Neuronal stem cell (in vitro differentiated cells): ENCODE measurements at regions not wholly inside any gene's neighbourhood (a gene's known extent, or its start where the extent isn't known, plus 50 kb on each side); places are given as distances from the start of the nearest gene placed in this dataset.

Source experiments
- DNase-seq: peaks from one replicate; pipeline ENCODE4 v3.0.0-alpha.2; 2013; ENCODE audit warnings: low spot score
- H2AFZ ChIP-seq: one replicate; pipeline ENCODE4 v1.6.1; 2013; ENCODE audit warnings: mild to moderate bottlenecking, low read length, inconsistent platforms
- H2AK5ac ChIP-seq: 2 replicates; pipeline ENCODE4 v1.6.1; 2013; ENCODE audit warnings: low read depth, mild to moderate bottlenecking, inconsistent platforms, low read length, moderate library complexity, mixed read lengths
- H2BK120ac ChIP-seq: 2 replicates; pipeline ENCODE4 v1.6.1; 2013; ENCODE audit warnings: low read depth, mild to moderate bottlenecking, inconsistent platforms, low read length, moderate library complexity, mixed read lengths
- H2BK12ac ChIP-seq: one replicate; pipeline ENCODE4 v1.6.1; 2013; ENCODE audit warnings: low read length, inconsistent platforms
- H2BK15ac ChIP-seq: 2 replicates; pipeline ENCODE4 v1.6.1; 2013; ENCODE audit warnings: mild to moderate bottlenecking, low read length, inconsistent platforms, mixed read lengths
- H2BK5ac ChIP-seq: one replicate; pipeline ENCODE4 v1.6.1; 2013; ENCODE audit warnings: inconsistent platforms, mild to moderate bottlenecking, low read length, moderate library complexity
- H3K14ac ChIP-seq: one replicate; pipeline ENCODE4 v1.6.1; 2013; ENCODE audit warnings: low read length, inconsistent platforms
- H3K18ac ChIP-seq: 2 replicates; pipeline ENCODE4 v1.6.1; 2013; ENCODE audit warnings: low read length, inconsistent platforms
- H3K23ac ChIP-seq: 2 replicates; pipeline ENCODE4 v1.6.1; 2013; ENCODE audit warnings: low read depth, mild to moderate bottlenecking, mixed read lengths, low read length, inconsistent platforms; ENCODE audit not compliant: poor library complexity
- H3K27ac ChIP-seq: replicated peaks from 3 replicates; pipeline ENCODE4 v1.5.1; 2013; ENCODE audit warnings: low read length, inconsistent platforms
- H3K27me3 ChIP-seq, 3 experiments: 2 replicates each; pipeline ENCODE4 v1.6.1; 2013; ENCODE audit warnings: low read length in 3 of 3, mild to moderate bottlenecking in 2 of 3, inconsistent platforms in 1 of 3, low read depth in 1 of 3, mixed read lengths in 1 of 3, moderate library complexity in 1 of 3; ENCODE audit not compliant: control insufficient read depth in 3 of 3, insufficient read depth in 3 of 3
- H3K36me3 ChIP-seq, 2 donors: replicated peaks in 1 of 2; 2 replicates each; pipeline ENCODE4 v1.6.1; 2013; ENCODE audit warnings: low read length in 2 of 2; ENCODE audit not compliant: control insufficient read depth in 2 of 2, insufficient read depth in 2 of 2
- H3K4ac ChIP-seq: 2 replicates; pipeline ENCODE4 v1.6.1; 2013; ENCODE audit warnings: inconsistent platforms, mild to moderate bottlenecking, low read length, moderate library complexity
- H3K4me1 ChIP-seq, 2 donors: 1 replicate in 1 of 2; 2 replicates in 1 of 2; pipeline ENCODE4 v1.6.1; 2013; ENCODE audit warnings: low read length in 2 of 2, low read depth in 1 of 2; ENCODE audit not compliant: control insufficient read depth in 2 of 2, insufficient read depth in 1 of 2
- H3K4me2 ChIP-seq: one replicate; pipeline ENCODE4 v1.6.1; 2013; ENCODE audit warnings: mild to moderate bottlenecking, low read length, inconsistent platforms; ENCODE audit not compliant: insufficient read depth, poor library complexity, severe bottlenecking
- H3K4me3 ChIP-seq, 2 donors: 2 replicates each; pipeline ENCODE4 v1.5.1; 2013; ENCODE audit warnings: low read length in 2 of 2, mild to moderate bottlenecking in 2 of 2, inconsistent platforms in 1 of 2, moderate library complexity in 1 of 2
- H3K79me1 ChIP-seq: one replicate; pipeline ENCODE4 v1.6.1; 2013; ENCODE audit warnings: low read depth, mild to moderate bottlenecking, inconsistent platforms, low read length, moderate library complexity
- H3K9ac ChIP-seq: one replicate; pipeline ENCODE4 v1.6.1; 2013; ENCODE audit warnings: mild to moderate bottlenecking, low read depth, low read length, inconsistent platforms; ENCODE audit not compliant: poor library complexity
- H3K9me3 ChIP-seq, 2 donors: replicated peaks in 1 of 2; 2 replicates each; pipeline versions ENCODE3 to v1.6.1; 2013; ENCODE audit warnings: low read length in 2 of 2, mild to moderate bottlenecking in 2 of 2, inconsistent platforms in 1 of 2, low read depth in 1 of 2, mixed read lengths in 1 of 2, moderate library complexity in 1 of 2; ENCODE audit not compliant: control insufficient read depth in 2 of 2, insufficient read depth in 1 of 2
- H4K8ac ChIP-seq: one replicate; pipeline ENCODE4 v1.6.1; 2013; ENCODE audit warnings: low read depth, mild to moderate bottlenecking, inconsistent platforms, low read length, moderate library complexity
- H4K91ac ChIP-seq: one replicate; pipeline ENCODE4 v1.6.1; 2013; ENCODE audit warnings: low read length, low read depth, mild to moderate bottlenecking, inconsistent platforms; ENCODE audit not compliant: poor library complexity
- WGBS, 2 donors: extraction: QIAGEN DNeasy Blood & Tissue Kit; methylation state at CpG; one replicate each; pipeline ENCODE4 v1.1.7; 2013; ENCODE audit warnings: missing lambda C conversion rate in 2 of 2, mixed read lengths in 1 of 2; ENCODE audit not compliant: insufficient read length in 2 of 2, insufficient replicate concordance in 1 of 2; ENCODE audit errors: extremely low coverage in 2 of 2; 5-methylcytosine and 5-hydroxymethylcytosine counted together

- H2BK120ac ChIP-seq, result peak overlapping the region; percentile 4
- no peak overlapping the region for H3K27ac ChIP-seq
- H3K4ac ChIP-seq, result no peak overlapping the region
- H4K91ac ChIP-seq, result no peak overlapping the region
- H3K4me2 ChIP-seq, result no peak overlapping the region
- H3K9ac ChIP-seq, result no peak overlapping the region
- no peak overlapping the region for H2AFZ ChIP-seq
- peak overlapping the region; percentile 27 for H2AK5ac ChIP-seq
- H3K27me3 ChIP-seq, result no peaks in the 10 kb centered on the region
- H3K36me3 ChIP-seq, result no peaks in the 10 kb centered on the region
- no peak for DNase-seq
- H2BK12ac ChIP-seq, result no peak overlapping the region
- no peak overlapping the region for H2BK5ac ChIP-seq
- H4K8ac ChIP-seq, result no peak overlapping the region
- H3K79me1 ChIP-seq, result no peaks in the 10 kb centered on the region
- H3K9me3 ChIP-seq, result no peaks in the 10 kb centered on the region
- H3K18ac ChIP-seq, result no peak overlapping the region
- H3K14ac ChIP-seq, result no peak overlapping the region
- H3K23ac ChIP-seq, result no peak overlapping the region
- no CpG with 5 or more reads among the region's 1 CpG for WGBS, 2 donors
- no peak overlapping the region for H2BK15ac ChIP-seq
- H3K4me3 ChIP-seq, result no peak overlapping the region
- peaks cover 0 to 4% of the 10 kb centered on the region in 2 donors for H3K4me1 ChIP-seq
Measured at GRCh38 chr1:29713857-29714256, 477.5 kb downstream of the PTPRU start.

- no peaks in the 10 kb centered on the region for H3K27me3 ChIP-seq
- no peak overlapping the region for H2BK15ac ChIP-seq
- no peak overlapping the region for H3K27ac ChIP-seq
Measured at GRCh38 chr1:29712801-29713200, 476.5 kb downstream of the PTPRU start.

GRCh38 chr1:29712284-29712651, 475.9 kb downstream of the PTPRU start:
- H3K27ac ChIP-seq, result no peak overlapping the region
- H2BK5ac ChIP-seq, result no peak overlapping the region
- no peak overlapping the region for H2BK120ac ChIP-seq
- no CpG with 5 or more reads among the region's 4 CpGs for WGBS, 2 donors
- no peak overlapping the region for H3K4me2 ChIP-seq
- no peak overlapping the region for H2AFZ ChIP-seq
- H2AK5ac ChIP-seq, result no peak overlapping the region
- no peak overlapping the region for H4K8ac ChIP-seq
- no peak overlapping the region for H2BK12ac ChIP-seq
- no peaks in the 10 kb centered on the region for H3K27me3 ChIP-seq
- H3K36me3 ChIP-seq, result no peaks in the 10 kb centered on the region
- DNase-seq, result no peak
- no peak overlapping the region for H4K91ac ChIP-seq
- H3K79me1 ChIP-seq, result no peaks in the 10 kb centered on the region
- H3K14ac ChIP-seq, result no peak overlapping the region
- H2BK15ac ChIP-seq, result no peak overlapping the region
- H3K4ac ChIP-seq, result no peak overlapping the region
- no peak overlapping the region for H3K23ac ChIP-seq
- no peaks in the 10 kb centered on the region for H3K9me3 ChIP-seq
- no peak overlapping the region for H3K4me3 ChIP-seq
- H3K4me1 ChIP-seq, result peaks cover 0 to 10% of the 10 kb centered on the region in 2 donors
- H3K9ac ChIP-seq, result no peak overlapping the region
- no peak overlapping the region for H3K18ac ChIP-seq

More at GRCh38 chr1:29712801-29713200, 476.5 kb downstream of the PTPRU start:
- Histone ChIP-seq H2AFZ (no peak overlapping the region), H2AK5ac (no peak overlapping the region), H3K9ac (no peak overlapping the region), H3K79me1 (no peaks in the 10 kb centered on the region), H2BK120ac (no peak overlapping the region), H3K14ac (no peak overlapping the region), H3K9me3 (no peaks in the 10 kb centered on the region), H4K8ac (no peak overlapping the region), H3K4me3 (no peak overlapping the region), H3K36me3 (no peaks in the 10 kb centered on the region), H3K18ac (peak overlapping the region; percentile 50), H4K91ac (no peak overlapping the region), H3K4ac (no peak overlapping the region), H2BK5ac (no peak overlapping the region), H3K4me1 (peaks cover 0 to 10% of the 10 kb centered on the region in 2 donors), H3K23ac (no peak overlapping the region), H3K4me2 (no peak overlapping the region), H2BK12ac (no peak overlapping the region)
- no CpG with 5 or more reads among the region's 7 CpGs for WGBS, 2 donors
- no peak for DNase-seq

- Histone ChIP-seq H2AFZ (no peak overlapping the region), H3K23ac (no peak overlapping the region), H3K36me3 (no peaks in the 10 kb centered on the region), H3K27me3 (no peaks in the 10 kb centered on the region), H3K4ac (no peak overlapping the region), H2BK12ac (no peak overlapping the region), H3K79me1 (no peaks in the 10 kb centered on the region), H3K14ac (no peak overlapping the region), H3K27ac (no peak overlapping the region), H3K18ac (no peak overlapping the region), H4K8ac (no peak overlapping the region), H2BK120ac (no peak overlapping the region), H2BK15ac (no peak overlapping the region), H3K9ac (no peak overlapping the region), H4K91ac (no peak overlapping the region), H3K4me2 (no peak overlapping the region), H3K4me1 (peaks cover 0 to 10% of the 10 kb centered on the region in 2 donors), H2AK5ac (no peak overlapping the region), H2BK5ac (no peak overlapping the region), H3K9me3 (no peaks in the 10 kb centered on the region), H3K4me3 (no peak overlapping the region)
- no peak for DNase-seq
- no CpG with 5 or more reads among the region's 7 CpGs for WGBS, 2 donors
Measured at GRCh38 chr1:29711582-29712283, 475.4 kb downstream of the PTPRU start.
